HCT116 (cell line): ENCODE measurements at regions not wholly inside any gene's neighbourhood (a gene's known extent, or its start where the extent isn't known, plus 50 kb on each side); places are given as distances from the start of the nearest gene placed in this dataset.

Source experiments
- EZH2 ChIP-seq: fragments of 200-600 bp; sonication (generic); IDR thresholded peaks from 2 replicates; pipeline ENCODE4 v1.6.1; 2017; ENCODE audit warnings: antibody characterized with exemption, mixed run types
- POLR2A ChIP-seq: IDR thresholded peaks from 2 replicates; pipeline ENCODE4 v1.7.0; 2011; ENCODE audit warnings: borderline replicate concordance; ENCODE audit not compliant: insufficient read depth, insufficient read length; ENCODE audit errors: extremely low read depth
- SRF ChIP-seq: IDR thresholded peaks from 2 replicates; pipeline ENCODE4 v1.6.1; 2012; ENCODE audit warnings: low read depth
- ZNF274 ChIP-seq: fragments of 200-500 bp; sonication (Bioruptor generic); IDR thresholded peaks from 2 replicates; pipeline ENCODE4 v1.6.1; 2014; ENCODE audit warnings: mild to moderate bottlenecking, low read depth, low read length, inconsistent platforms

DNA sequence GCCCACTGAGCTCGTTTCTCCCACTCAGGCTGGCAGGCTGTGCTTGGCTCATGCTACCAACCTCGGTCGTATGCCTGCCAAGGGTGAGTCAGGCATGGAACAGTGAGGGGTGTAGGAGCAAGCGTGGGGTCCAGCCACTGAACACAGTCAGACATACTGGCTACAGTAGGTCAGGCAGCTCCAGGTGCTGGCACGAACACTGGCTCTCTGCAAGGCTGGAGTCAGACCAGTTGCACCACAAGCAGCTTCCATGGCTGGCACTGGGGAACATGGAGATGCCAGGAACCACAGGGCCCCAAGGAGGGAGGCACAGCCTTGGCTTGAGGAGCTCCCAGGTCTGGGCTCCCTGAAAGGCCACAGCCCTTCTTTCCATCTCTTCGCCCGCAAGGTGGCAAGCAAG, 410.7 kb upstream of the KIRREL3 start:
- TF ChIP-seq POLR2A (no peak), ZNF274 (no peak), EZH2 (no peak), SRF (no peak)
